ENCODE measurements at regions not wholly inside any gene's neighbourhood (a gene's known extent, or its start where the extent isn't known, plus 50 kb on each side); places are given as distances from the start of the nearest gene placed in this dataset.
"Not testable (repeated sequence)": the region's sequence is repeated elsewhere in the genome, so short reads cannot be mapped to it uniquely, and the experiment has no call there.

DNA sequence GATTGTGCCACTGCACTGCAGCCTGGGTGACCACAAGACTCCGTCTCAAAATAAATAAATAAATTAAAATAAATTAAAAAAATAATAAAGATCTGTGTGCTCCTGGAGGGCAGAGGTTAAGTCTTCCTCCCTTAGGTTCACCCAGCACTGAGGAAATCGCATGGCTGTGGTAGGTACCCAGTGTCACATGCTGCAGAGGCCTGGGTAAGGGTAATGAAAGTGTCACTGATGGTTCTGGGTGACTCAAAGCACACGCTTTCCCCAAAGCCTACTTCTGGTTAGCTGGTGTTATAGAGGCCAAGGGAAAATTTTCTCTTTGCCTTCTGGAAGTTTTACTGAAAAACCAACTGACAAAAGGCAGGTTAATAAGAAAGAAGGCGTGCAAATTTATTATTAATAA lies 88.8 kb upstream of the ITGB1 start:
- DNase-seq (ENCODE audit: low spot score) = no peak
- intact Hi-C loops (cut with DNase I) = no loop called here

DNA sequence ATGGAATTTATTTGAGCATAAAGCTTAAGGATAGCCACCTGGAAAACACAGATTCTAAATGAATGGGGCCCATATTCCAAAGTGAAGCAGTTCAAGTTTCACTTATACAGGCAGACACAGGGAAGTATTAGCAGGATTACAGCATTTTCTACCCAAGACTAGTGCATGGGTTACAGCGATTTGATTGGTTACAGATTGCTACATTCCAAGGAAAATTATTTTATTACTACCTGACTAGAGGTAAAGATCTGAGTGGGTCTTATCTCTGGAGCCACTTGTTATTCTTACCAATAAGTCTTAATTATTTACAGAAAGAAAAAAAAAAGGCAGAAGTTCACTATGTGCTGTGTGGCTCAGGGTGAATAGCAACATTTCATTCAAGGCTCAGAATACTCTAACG lies 87.4 kb upstream of the ITGB1 start:
- DNase-seq (ENCODE audit: low spot score) = no peak
- intact Hi-C loops (cut with DNase I) = no loop called here

- intact Hi-C loops (cut with DNase I) = no loop called here
- DNase-seq (ENCODE audit: low spot score) = no peak
These were observed 84.5 kb upstream of the ITGB1 start for GRCh38 chr10:33042565-33042964.

DNA sequence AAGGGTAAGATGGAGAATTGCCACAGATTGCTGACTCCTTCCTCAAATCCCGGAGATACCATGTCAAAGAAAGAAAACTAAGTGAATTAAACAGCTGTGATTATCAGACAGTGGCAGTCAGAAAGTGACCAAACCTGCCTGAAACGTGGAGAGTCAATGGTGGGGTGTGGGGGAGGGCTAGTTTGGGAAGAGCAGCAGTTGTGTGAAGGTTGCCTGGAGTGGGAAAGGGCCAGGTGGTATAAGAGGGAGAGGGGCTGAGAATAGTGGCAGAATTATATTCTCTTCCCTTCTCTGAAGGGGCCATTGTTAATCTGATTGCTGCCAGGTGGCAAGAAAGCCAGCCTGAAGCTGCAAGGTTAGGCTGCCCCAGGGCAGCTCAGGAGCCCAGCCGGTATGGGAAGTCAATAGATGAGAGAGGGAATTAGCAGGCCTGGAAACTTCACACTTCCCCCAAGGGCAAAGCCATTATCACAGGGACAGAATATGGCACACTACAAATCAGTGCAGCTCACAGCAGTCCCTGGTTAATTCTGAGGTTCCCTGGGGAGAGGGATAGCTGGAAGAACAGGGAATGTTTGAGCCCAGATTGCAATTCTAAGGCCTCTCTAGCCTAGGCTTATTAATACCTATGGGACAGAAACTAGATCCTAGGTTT lies 83.9 kb upstream of the ITGB1 start:
- no peak for DNase-seq (ENCODE audit: low spot score)
- intact Hi-C loops (cut with DNase I) = no loop called here

GRCh38 chr10:33040436-33040835 lies 82.4 kb upstream of the ITGB1 start:
- intact Hi-C loops (cut with DNase I) = no loop called here
- DNase-seq (ENCODE audit: low spot score) = no peak

DNA sequence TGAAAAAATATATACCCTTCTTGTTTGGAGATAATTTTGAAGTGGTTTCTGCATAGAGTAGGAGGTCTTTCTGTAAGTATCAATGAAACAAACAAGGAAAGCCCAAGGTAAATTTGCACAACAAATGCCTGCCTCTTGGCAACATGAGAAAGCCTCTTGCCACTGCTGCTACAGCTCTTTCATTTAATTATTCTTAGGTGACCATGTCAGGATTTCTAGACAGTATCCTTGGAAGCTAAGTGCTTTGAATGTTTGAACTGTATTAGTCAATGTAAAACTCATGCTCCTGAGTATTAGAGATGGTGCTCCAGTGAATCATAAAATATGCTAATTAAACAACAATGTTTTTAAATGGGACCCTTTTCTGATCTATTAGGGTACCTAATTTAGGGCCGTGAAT lies 81.2 kb upstream of the ITGB1 start:
- intact Hi-C loops (cut with DNase I) = no loop called here
- no peak for DNase-seq (ENCODE audit: low spot score)

GRCh38 chr10:33038672-33039071 lies 80.6 kb upstream of the ITGB1 start:
- DNase-seq (ENCODE audit: low spot score) = no peak
- intact Hi-C loops (cut with DNase I) = no loop called here

- intact Hi-C loops (cut with DNase I) = no loop called here
- DNase-seq (ENCODE audit: low spot score) = no peak
These were observed 79.7 kb upstream of the ITGB1 start for GRCh38 chr10:33037726-33038125.

- DNase-seq (ENCODE audit: low spot score) = no peak
- intact Hi-C loops (cut with DNase I) = no loop called here
These were observed 78.6 kb upstream of the ITGB1 start for GRCh38 chr10:33036670-33037069.

DNA sequence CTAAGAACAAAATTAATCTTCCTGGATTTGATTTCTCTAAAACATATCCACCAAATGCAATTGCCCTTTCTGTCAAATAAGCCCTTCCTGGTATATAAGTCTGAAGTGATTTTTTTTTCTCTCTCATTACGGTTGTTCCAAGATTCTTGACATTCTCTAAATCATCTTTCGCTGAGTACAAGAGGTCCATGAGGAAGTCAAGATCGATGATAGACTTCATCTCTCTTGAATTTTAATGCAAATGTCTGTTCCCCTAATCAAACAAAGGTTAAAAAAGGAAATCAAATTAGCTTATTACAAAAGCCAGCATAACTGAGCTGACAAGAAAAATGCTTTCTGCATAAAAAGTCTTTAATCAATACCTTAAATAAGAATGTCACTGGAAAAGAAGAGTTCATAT lies 77.4 kb upstream of the ITGB1 start:
- intact Hi-C loops (cut with DNase I) = no loop called here
- DNase-seq (ENCODE audit: low spot score) = no peak

DNA sequence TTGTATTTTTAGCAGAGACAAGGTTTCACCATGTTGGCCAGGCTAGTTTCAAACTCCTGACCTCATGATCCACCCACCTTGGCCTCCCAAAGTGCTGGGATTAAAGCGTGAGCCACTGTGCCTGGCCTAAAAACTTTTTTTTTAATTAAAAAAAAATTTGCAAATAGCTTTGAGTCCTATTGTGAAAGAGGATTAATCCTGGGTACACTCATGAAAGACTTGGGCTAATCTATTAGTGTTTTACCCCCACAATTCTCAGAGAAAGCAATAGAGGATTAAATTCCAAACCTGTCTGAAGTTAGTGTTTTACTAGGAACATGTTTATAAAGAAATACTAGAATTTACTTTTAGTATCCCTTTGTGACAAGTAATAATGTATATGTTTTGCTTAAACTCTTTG lies 76.9 kb upstream of the ITGB1 start:
- no peak for DNase-seq (ENCODE audit: low spot score)
- intact Hi-C loops (cut with DNase I) = no loop called here

GRCh38 chr10:33032654-33033151 lies 74.7 kb upstream of the ITGB1 start:
- no peak for DNase-seq (ENCODE audit: low spot score)
- intact Hi-C loops (cut with DNase I) = no loop called here

DNA sequence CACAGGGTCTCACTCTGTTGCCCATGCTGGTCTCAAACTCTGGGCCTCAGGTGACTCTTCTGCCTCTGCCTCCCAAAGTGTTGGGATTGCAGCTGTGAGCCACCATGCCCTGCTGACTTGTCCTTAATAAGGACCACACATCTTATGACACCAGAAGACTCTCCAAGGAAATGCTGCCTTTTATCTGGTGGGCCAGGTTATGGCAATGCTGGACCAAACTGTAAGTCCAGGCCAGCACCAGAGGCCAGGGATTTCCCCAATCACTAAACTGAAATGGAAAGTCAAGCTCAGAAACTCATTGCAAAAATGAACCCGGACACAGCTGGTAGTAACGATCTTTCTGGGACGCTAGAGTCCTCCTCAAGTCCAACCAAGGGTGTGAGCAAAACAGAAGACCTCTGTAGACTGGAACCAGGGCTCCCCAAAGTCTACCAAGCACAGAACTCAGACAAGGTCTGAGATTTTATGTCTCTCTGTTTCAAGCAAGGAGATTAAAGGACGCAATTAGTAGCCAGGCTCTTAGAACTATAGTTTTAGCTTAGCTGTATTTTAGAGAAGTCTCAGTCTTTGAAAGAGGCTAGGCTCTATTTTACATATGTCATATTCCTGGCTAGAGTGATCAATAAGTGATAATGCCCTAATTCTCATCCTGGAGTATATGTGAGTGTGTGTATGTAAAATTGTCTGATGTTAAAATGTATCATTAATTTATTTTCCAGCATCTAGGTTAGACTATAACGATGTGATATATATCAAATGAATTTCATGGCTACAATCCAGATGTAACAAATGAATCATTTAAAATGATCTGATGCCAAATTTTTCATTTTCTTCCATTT lies 74.0 kb upstream of the ITGB1 start:
- no peak for DNase-seq (ENCODE audit: low spot score)
- intact Hi-C loops (cut with DNase I) = no loop called here

- intact Hi-C loops (cut with DNase I) = no loop called here
- no peak for DNase-seq (ENCODE audit: low spot score)
These were observed 73.1 kb upstream of the ITGB1 start for GRCh38 chr10:33031171-33031570.

DNA sequence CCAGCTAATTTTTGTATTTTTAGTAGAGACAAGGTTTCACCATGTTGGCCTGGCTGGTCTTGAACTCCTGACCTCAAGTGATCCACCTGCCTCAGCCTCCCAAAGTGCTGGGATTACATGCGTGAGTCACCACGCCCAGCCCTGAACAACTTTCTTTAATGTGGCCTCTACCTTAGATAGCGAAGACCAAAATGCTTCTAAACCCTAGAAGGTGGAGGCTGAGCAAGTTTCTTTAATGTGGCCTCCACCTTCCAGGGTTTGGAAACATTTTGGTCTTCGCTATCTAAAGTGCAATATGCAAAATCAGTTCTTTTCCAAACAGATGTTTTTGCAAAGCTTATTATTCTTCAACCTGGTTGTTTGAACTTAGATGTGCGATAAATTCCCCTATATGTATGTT lies 70.5 kb upstream of the ITGB1 start:
- intact Hi-C loops (cut with DNase I); DNase-seq (ENCODE audit: low spot score): not testable (repeated sequence)

- DNase-seq (ENCODE audit: low spot score) = no peak
- intact Hi-C loops (cut with DNase I) = no loop called here
These were observed 69.1 kb upstream of the ITGB1 start for GRCh38 chr10:33027088-33027487.

DNA sequence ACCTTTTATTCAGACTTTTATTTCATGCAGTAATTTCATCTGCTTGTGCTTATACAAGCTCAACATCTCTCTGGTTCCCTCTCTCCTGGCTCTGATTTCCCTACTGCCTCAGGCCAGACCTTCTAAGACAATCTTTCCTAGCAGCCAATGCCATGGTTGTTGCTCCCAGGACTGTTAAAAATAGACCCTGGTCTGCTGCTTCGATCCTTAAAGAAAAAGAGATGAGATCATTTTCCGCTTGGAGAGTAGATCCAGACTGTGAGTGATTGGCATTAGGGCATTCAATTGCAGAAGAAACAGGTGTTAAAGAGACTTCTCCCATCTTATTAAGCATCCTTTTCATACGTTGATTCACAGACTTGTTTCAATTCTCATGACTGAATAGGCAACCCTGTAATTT lies 68.4 kb upstream of the ITGB1 start:
- no peak for DNase-seq (ENCODE audit: low spot score)
- intact Hi-C loops (cut with DNase I) = no loop called here

DNA sequence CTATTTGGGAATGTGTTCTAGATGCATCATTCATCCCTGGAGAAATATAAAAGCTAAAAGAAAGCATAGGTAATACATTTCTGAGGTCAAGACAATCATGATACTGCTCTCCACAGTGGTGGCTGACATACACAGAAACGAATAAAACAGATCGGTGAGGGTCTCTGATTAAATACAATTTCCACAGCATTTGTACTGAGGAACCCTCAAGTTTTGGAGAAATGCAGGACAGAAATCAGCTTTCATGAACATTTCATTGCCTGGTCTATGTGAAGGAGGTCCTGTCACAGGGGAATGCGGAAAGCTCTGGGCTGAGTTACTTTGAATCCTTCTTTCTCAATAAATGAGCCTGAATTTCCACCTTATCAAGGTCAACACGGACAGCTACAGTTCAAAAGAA lies 67.9 kb upstream of the ITGB1 start:
- no peak for DNase-seq (ENCODE audit: low spot score)
- intact Hi-C loops (cut with DNase I) = no loop called here

DNA sequence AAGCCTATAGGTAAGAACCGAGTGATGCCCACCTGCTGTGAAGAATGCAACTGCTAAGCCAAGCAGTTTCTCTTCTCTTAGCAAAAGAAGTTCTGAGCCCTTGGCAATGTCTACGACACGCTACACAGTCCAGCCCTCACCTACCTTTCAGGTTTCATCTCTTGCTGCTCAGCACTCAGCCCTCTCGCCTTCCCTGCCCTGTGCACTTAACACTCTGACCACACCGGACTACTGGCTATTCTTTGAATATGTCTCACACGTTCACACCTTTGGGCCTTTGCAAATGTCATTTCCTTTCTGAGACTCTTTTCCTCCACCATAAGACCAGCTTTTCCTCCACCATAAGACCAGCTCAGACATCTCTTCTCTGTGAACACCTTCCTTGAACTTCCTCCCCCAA lies 67.0 kb upstream of the ITGB1 start:
- DNase-seq (ENCODE audit: low spot score) = no peak
- intact Hi-C loops (cut with DNase I) = no loop called here

GRCh38 chr10:33022691-33023090 lies 64.7 kb upstream of the ITGB1 start:
- intact Hi-C loops (cut with DNase I) = no loop called here
- no peak for DNase-seq (ENCODE audit: low spot score)

GRCh38 chr10:33022090-33022489 lies 64.1 kb upstream of the ITGB1 start:
- DNase-seq (ENCODE audit: low spot score) = no peak
- intact Hi-C loops (cut with DNase I) = no loop called here

Data from cardiac septum (tissue), 1 donor.